NCI-H2196 (cell line): ENCODE measurements at regions not wholly inside any gene's neighbourhood (a gene's known extent, or its start where the extent isn't known, plus 50 kb on each side); places are given as distances from the start of the nearest gene placed in this dataset.

ENCODE experiments used
- DNase-seq: peaks from one replicate; lab custom pipeline; 2025; ENCODE audit not compliant: unreplicated experiment; lab: John Stamatoyannopoulos, UW

DNA sequence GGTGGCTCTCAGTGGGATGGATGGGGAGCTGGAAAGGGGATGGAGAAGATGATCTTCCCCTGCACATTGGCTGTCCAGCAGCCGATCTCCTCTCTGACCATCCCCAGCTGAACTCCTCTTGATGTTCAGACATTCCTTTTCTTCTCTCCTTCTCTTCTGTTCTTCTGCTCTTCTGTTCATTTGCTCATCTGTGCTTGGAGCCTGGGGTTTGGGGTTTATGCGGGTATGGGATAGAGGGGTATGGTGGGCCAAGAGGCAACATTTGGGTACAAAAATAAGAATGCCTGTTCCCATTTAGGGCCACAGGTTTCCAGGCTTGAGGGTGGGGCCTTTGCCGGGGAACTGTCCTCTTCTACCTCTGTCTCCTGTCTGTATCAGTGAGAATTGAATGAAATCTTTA is 205.4 kb upstream of the XYLT1 start:
- no peak for DNase-seq

DNA sequence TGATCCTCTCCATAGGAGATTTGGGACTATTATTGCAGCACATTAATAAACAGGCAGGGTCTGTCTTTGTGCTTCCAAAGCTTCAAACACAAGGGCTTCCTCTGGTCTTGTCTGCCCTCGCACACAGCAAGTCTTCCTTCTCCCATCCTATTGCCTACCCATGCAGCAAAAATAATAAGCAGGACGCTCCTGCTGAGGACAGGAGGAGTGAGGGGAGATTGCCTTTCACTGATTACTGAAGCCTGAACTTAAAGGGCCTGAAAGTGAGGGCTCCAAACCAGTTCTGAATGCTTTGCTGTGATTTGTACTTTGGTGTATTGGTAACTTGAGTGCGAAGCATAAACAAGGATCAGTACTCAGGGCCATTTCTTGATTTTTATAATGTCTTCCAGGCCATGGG is 197.6 kb upstream of the XYLT1 start:
- no peak for DNase-seq

GRCh38 chr16:17666293-17666692 is 195.5 kb upstream of the XYLT1 start:
- DNase-seq: no peak

DNA sequence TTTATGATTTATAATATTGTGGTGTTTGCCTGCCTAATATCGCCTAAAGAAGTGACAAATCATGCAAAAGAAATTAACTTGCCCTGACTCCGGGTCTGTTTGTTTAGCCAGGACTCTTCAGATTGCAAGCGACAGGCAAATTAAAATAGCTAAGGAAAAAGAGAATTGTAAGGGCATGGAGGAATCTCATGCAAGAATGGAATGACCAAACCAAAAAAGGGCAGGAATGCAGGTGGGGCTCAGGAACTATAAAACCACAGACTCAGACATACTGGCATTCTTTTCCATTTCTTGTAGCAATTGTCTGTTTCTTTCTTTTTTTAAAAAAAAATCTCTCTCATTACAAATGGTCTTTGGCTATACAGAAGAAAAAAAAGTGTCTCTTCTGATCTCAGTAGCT is 188.1 kb upstream of the XYLT1 start:
- no peak for DNase-seq

DNA sequence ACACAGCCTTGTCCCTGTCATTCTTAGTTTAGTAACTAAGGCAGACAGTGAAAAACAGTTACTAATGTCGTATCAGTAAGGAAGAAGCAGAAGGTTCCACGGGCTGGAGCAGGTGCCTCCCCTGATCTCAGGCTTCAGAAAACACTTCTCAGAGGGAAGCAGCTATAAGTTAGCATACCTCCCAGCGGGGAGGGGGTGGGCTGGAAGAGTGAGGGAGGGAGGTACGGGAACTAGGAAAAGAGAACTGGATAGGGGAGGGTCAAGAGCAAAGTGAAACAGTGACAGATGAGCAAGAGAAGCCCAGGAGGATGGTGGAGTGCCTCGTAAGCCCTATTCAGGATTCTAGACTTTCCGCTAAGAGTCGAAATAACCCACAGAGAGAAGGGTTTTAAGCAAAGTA is 186.3 kb upstream of the XYLT1 start:
- DNase-seq: no peak

GRCh38 chr16:17654571-17654970 is 183.8 kb upstream of the XYLT1 start:
- DNase-seq: no peak

DNA sequence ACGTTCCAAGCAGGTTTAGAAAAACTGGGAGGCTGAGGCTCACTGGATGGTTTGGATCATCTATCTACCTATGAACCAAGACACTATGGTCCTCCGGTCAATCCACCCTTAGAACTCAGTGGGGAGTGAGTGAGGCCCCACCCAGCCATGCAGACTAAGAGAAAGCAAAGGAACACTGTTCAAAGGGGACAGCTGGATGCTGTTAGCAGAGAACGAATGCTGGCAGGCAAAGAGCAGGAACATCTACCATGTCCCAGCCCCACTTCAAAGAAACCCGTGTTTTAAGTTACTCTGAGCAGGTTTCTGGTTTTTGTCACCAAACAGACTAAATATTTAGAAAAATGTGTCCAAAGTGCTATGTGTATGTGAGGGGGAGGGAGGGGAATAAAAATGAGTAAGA is 183.4 kb upstream of the XYLT1 start:
- DNase-seq: no peak

GRCh38 chr16:17647879-17648872 is 177.4 kb upstream of the XYLT1 start:
- DNase-seq: no peak

DNA sequence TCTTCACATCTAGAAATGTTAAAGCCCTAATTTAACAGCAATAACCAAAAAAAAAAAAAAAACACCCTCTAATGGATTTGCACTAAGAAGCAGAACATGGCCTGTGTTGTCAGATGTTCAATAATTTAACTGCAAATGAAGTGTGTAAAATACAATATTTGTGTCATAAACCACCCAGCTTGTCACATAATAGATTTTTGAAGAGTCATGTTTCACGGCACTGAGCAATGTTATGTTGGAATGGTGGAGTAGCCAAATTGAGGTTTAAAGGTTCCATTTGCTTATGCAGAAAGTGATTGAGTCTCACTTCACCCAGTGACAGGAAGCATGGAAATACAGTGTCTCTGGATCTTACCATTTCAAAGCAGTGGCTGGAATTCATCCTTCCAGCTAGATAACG is 173.2 kb upstream of the XYLT1 start:
- no peak for DNase-seq

DNA sequence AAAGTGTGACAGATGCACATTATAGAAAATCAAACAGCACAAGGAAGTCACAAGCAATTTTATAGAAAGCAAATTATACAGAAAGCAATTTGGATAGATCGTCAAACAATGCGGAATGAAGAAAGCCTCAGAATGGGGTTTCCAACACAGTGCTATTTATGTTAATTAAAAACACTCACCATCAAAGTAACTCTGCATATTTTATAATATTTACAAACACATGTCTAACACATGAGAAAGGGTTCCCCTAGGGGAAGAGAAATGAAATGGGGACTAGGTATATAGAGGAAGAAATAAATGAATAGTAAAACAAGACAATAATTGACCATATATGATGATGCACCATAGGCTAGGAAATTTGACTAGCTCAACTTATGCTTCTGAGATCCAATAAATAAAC is 171.2 kb upstream of the XYLT1 start:
- DNase-seq: no peak

GRCh38 chr16:17638134-17638533 is 167.4 kb upstream of the XYLT1 start:
- DNase-seq: no peak

GRCh38 chr16:17635183-17635582 is 164.4 kb upstream of the XYLT1 start:
- no peak for DNase-seq

GRCh38 chr16:17633181-17633951 is 162.6 kb upstream of the XYLT1 start:
- DNase-seq: no peak

- no peak for DNase-seq
These were observed 161.9 kb upstream of the XYLT1 start for GRCh38 chr16:17632667-17633066.

DNA sequence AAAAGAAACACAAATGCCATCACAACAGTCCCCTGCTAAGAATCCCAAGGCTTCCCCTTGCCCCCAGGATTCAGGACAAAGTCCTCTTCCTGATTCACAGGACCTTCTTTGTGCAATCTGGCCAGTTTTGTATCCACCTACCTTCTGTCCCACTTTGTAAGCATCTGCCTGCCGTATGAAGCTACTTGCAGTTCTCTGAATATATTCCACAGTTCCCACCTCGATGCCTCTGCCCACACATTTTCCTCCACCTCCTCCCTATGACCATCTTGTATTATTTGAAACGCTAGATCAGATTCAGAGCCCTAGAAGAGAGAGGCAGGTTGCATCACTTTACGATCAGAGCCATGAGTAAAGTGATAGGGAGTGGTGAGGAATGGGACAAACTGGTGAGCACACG is 159.2 kb upstream of the XYLT1 start:
- no peak for DNase-seq

- no peak for DNase-seq
These were observed 158.2 kb upstream of the XYLT1 start for GRCh38 chr16:17628983-17629382.

DNA sequence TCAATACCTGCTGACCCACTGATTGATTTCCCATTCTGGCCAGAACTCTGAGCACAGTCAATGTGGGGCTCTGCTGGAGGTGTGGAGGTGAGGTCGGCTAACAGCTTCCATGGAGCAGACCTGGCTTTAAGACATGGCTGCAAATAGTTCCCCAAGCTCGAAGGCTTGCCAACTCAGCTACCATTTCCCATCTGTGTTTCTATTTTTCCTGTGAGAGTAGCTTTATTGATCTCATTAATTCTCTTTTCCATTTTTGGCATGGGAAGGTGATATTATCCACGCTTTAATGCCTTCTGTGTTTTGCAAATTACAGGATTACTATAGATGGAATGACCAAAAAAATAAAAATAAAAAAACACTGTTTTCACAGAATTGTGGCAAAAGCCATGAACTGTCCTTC is 151.6 kb upstream of the XYLT1 start:
- no peak for DNase-seq

GRCh38 chr16:17619261-17619660 is 148.5 kb upstream of the XYLT1 start:
- DNase-seq: no peak

GRCh38 chr16:17617021-17617552 is 146.3 kb upstream of the XYLT1 start:
- DNase-seq: no peak

DNA sequence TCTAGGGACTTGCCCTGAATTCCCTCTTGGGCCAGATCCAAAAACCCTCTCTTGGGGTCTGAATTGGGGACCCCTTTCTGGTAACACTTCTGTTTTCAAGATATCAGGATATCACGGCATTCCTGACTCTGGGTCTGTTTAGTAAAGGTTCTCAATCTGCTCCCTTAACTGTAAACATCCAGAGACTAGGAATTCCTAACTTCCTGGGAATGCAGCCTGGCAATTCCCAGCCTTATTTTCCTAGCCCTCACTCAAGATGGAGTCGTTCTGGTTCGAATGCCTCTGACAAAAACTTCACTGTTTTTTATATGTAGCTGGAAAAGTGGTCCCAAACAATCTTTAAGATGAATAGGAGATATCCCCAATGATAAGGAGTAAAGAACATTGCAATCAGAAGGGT is 141.6 kb upstream of the XYLT1 start:
- no peak for DNase-seq

- DNase-seq: no peak
These were observed 136.8 kb upstream of the XYLT1 start for GRCh38 chr16:17607609-17608008.

- no peak for DNase-seq
These were observed 136.3 kb upstream of the XYLT1 start for GRCh38 chr16:17607075-17607509.
